CD4-positive, CD25-positive, alpha-beta regulatory T cell (primary cell): ENCODE measurements at regions not wholly inside any gene's neighbourhood (a gene's known extent, or its start where the extent isn't known, plus 50 kb on each side); places are given as distances from the start of the nearest gene placed in this dataset.
A peak's percentile ranks its signal among the peaks of the same experiment; 100 is the strongest.

ENCODE experiments used
- ATAC-seq, 2 donors: fragments of 150-1000 bp; cut with Tn5 transposase; one replicate each; pipeline ENCODE4 v1.10.0; 2021; ENCODE audit warnings: low read depth in 2 of 2, moderate number of reproducible peaks in 2 of 2, moderate library complexity in 1 of 2
- DNase-seq, 3 donors: peaks; one replicate each; pipeline versions ENCODE4 v3.0.0 to v3.0.0-alpha.2; 2012 to 2022; ENCODE audit warnings: mixed read lengths in 1 of 3
- H3K27ac ChIP-seq: one replicate; pipeline ENCODE4 v1.7.0; 2013; ENCODE audit warnings: mild to moderate bottlenecking, low read length; ENCODE audit not compliant: insufficient read depth, poor library complexity, severe bottlenecking
- H3K27me3 ChIP-seq: one replicate; pipeline ENCODE4 v1.7.0; 2013; ENCODE audit warnings: low read length; ENCODE audit not compliant: control insufficient read depth, insufficient read depth
- H3K36me3 ChIP-seq: one replicate; pipeline ENCODE4 v1.7.0; 2013; ENCODE audit warnings: mild to moderate bottlenecking, low read length, moderate library complexity; ENCODE audit not compliant: control insufficient read depth, insufficient read depth
- H3K4me1 ChIP-seq: 2 replicates; pipeline ENCODE4 v1.7.0; 2013; ENCODE audit warnings: mild to moderate bottlenecking, low read length; ENCODE audit not compliant: insufficient read depth, control insufficient read depth, poor library complexity, severe bottlenecking
- H3K4me3 ChIP-seq: one replicate; pipeline ENCODE4 v1.7.0; 2013; ENCODE audit warnings: low read depth, mild to moderate bottlenecking, low read length, moderate library complexity
- H3K9me3 ChIP-seq, 2 experiments: 1 replicate in 1 of 2; 2 replicates in 1 of 2; pipeline ENCODE4 v1.7.0; 2013; ENCODE audit warnings: low read length in 2 of 2, mild to moderate bottlenecking in 1 of 2, moderate library complexity in 1 of 2; ENCODE audit not compliant: control insufficient read depth in 2 of 2
- H3K27ac Mint-ChIP-seq, 3 donors: one replicate each; pipeline ENCODE4 v1.8.0; 2020 to 2022; ENCODE audit warnings: mild to moderate bottlenecking in 3 of 3, mixed read lengths in 3 of 3, moderate library complexity in 2 of 3
- H3K27me3 Mint-ChIP-seq: one replicate; pipeline ENCODE4 v1.8.0; 2022; ENCODE audit warnings: mild to moderate bottlenecking, mixed read lengths
- H3K36me3 Mint-ChIP-seq: one replicate; pipeline ENCODE4 v1.8.0; 2020; ENCODE audit warnings: mixed read lengths
- H3K4me1 Mint-ChIP-seq, 4 donors: one replicate each; pipeline ENCODE4 v1.8.0; 2020 to 2022; ENCODE audit warnings: mixed read lengths in 4 of 4, mild to moderate bottlenecking in 1 of 4
- H3K4me3 Mint-ChIP-seq, 4 donors: one replicate each; pipeline ENCODE4 v1.8.0; 2020 to 2022; ENCODE audit warnings: mild to moderate bottlenecking in 4 of 4, mixed read lengths in 4 of 4, moderate library complexity in 3 of 4
- H3K9me3 Mint-ChIP-seq, 7 donors: one replicate each; pipeline ENCODE4 v1.8.0; 2020 to 2022; ENCODE audit warnings: mixed read lengths in 7 of 7, mild to moderate bottlenecking in 3 of 7, moderate library complexity in 2 of 7

- Histone ChIP-seq H3K9me3 (no peaks in the 10 kb centered on the region), H3K27me3 (peaks cover 2% of the 10 kb centered on the region), H3K27ac (no peak overlapping the region), H3K4me3 (no peak overlapping the region), H3K36me3 (no peaks in the 10 kb centered on the region), H3K4me1 (no peaks in the 10 kb centered on the region)
- DNase-seq = no peak
- Mint-ChIP-seq H3K27ac (no peak overlapping the region), H3K36me3 (no peaks in the 10 kb centered on the region), H3K9me3 (no peaks in the 10 kb centered on the region), H3K27me3 (peaks cover 11% of the 10 kb centered on the region), H3K4me3 (no peak overlapping the region), H3K4me1 (peaks cover 0 to 2% (median 0%) of the 10 kb centered on the region in 4 donors)
- no peak for ATAC-seq
Observed at GRCh38 chr3:27923349-27924068, 201.4 kb upstream of the EOMES start.

GRCh38 chr3:27927882-27928281 lies 205.8 kb upstream of the EOMES start:
- H3K4me1 Mint-ChIP-seq = no peaks in the 10 kb centered on the region
- H3K27me3 Mint-ChIP-seq = peaks cover 4% of the 10 kb centered on the region
- Histone ChIP-seq H3K36me3 (no peaks in the 10 kb centered on the region), H3K9me3 (no peaks in the 10 kb centered on the region), H3K4me1 (no peaks in the 10 kb centered on the region), H3K27me3 (no peaks in the 10 kb centered on the region), H3K27ac (no peak overlapping the region), H3K4me3 (no peak overlapping the region)
- no peak for ATAC-seq
- no peak overlapping the region for H3K27ac Mint-ChIP-seq
- H3K36me3 Mint-ChIP-seq = peaks cover 3% of the 10 kb centered on the region
- no peak for DNase-seq
- peaks cover 0 to 4% (median 0%) of the 10 kb centered on the region in 7 donors for H3K9me3 Mint-ChIP-seq
- H3K4me3 Mint-ChIP-seq = no peak overlapping the region

- ATAC-seq = no peak
- no peak overlapping the region for H3K4me3 Mint-ChIP-seq
- no peaks in the 10 kb centered on the region for H3K36me3 ChIP-seq
- H3K36me3 Mint-ChIP-seq = peaks cover 3% of the 10 kb centered on the region
- H3K27me3 ChIP-seq = no peaks in the 10 kb centered on the region
- H3K4me1 ChIP-seq = no peaks in the 10 kb centered on the region
- H3K9me3 ChIP-seq = no peaks in the 10 kb centered on the region
- H3K4me1 Mint-ChIP-seq = no peaks in the 10 kb centered on the region
- H3K27me3 Mint-ChIP-seq = peaks cover 7% of the 10 kb centered on the region
- H3K27ac Mint-ChIP-seq = no peak overlapping the region
- no peak for DNase-seq
- H3K9me3 Mint-ChIP-seq = peaks cover 0 to 4% (median 0%) of the 10 kb centered on the region in 7 donors
- H3K27ac ChIP-seq = no peak overlapping the region
- no peak overlapping the region for H3K4me3 ChIP-seq
Observed at GRCh38 chr3:27930052-27930602, 208.0 kb upstream of the EOMES start.

GRCh38 chr3:27935492-27935891 lies 213.4 kb upstream of the EOMES start:
- H3K27me3 ChIP-seq = no peaks in the 10 kb centered on the region
- Mint-ChIP-seq H3K4me1 (peaks cover 0 to 7% (median 0%) of the 10 kb centered on the region in 4 donors), H3K27me3 (peaks cover 7% of the 10 kb centered on the region), H3K4me3 (no peak overlapping the region), H3K9me3 (peaks cover 0 to 4% (median 0%) of the 10 kb centered on the region in 7 donors), H3K36me3 (peaks cover 3% of the 10 kb centered on the region), H3K27ac (no peak overlapping the region)
- H3K9me3 ChIP-seq = no peaks in the 10 kb centered on the region
- no peaks in the 10 kb centered on the region for H3K4me1 ChIP-seq
- H3K36me3 ChIP-seq = no peaks in the 10 kb centered on the region
- H3K27ac ChIP-seq = no peak overlapping the region
- DNase-seq (no peak), ATAC-seq (no peak)
- H3K4me3 ChIP-seq = no peak overlapping the region

GRCh38 chr3:27939521-27939920 lies 217.4 kb upstream of the EOMES start:
- H3K4me3 Mint-ChIP-seq = no peak overlapping the region
- Histone ChIP-seq H3K9me3 (no peaks in the 10 kb centered on the region), H3K4me3 (no peak overlapping the region), H3K4me1 (no peaks in the 10 kb centered on the region), H3K36me3 (no peaks in the 10 kb centered on the region), H3K27me3 (no peaks in the 10 kb centered on the region), H3K27ac (no peak overlapping the region)
- H3K27me3 Mint-ChIP-seq = peaks cover 4% of the 10 kb centered on the region
- H3K27ac Mint-ChIP-seq = no peak overlapping the region
- no peak for DNase-seq
- ATAC-seq = no peak
- no peaks in the 10 kb centered on the region for H3K36me3 Mint-ChIP-seq
- no peaks in the 10 kb centered on the region for H3K9me3 Mint-ChIP-seq
- H3K4me1 Mint-ChIP-seq = peaks cover 0 to 9% (median 3%) of the 10 kb centered on the region in 4 donors

- Histone ChIP-seq H3K4me1 (no peaks in the 10 kb centered on the region), H3K27ac (no peak overlapping the region), H3K27me3 (no peaks in the 10 kb centered on the region), H3K36me3 (no peaks in the 10 kb centered on the region), H3K9me3 (no peaks in the 10 kb centered on the region), H3K4me3 (no peak overlapping the region)
- H3K27me3 Mint-ChIP-seq = peaks cover under 1% of the 10 kb centered on the region
- H3K9me3 Mint-ChIP-seq = no peaks in the 10 kb centered on the region
- H3K4me3 Mint-ChIP-seq = no peak overlapping the region
- H3K4me1 Mint-ChIP-seq = peaks cover 0 to 9% (median 5%) of the 10 kb centered on the region in 4 donors
- H3K36me3 Mint-ChIP-seq = no peaks in the 10 kb centered on the region
- DNase-seq = no peak
- ATAC-seq = no peak
- H3K27ac Mint-ChIP-seq = no peak overlapping the region
Observed at GRCh38 chr3:27939940-27940339, 217.8 kb upstream of the EOMES start.

GRCh38 chr3:27943106-27943505 lies 221.0 kb upstream of the EOMES start:
- peaks cover 0 to 2% (median 0%) of the 10 kb centered on the region in 7 donors for H3K9me3 Mint-ChIP-seq
- H3K36me3 Mint-ChIP-seq = no peaks in the 10 kb centered on the region
- Histone ChIP-seq H3K4me3 (no peak overlapping the region), H3K36me3 (no peaks in the 10 kb centered on the region), H3K9me3 (no peaks in the 10 kb centered on the region), H3K4me1 (no peaks in the 10 kb centered on the region), H3K27ac (no peak overlapping the region), H3K27me3 (no peaks in the 10 kb centered on the region)
- H3K27ac Mint-ChIP-seq = no peak overlapping the region
- H3K4me1 Mint-ChIP-seq = peaks cover 0 to 8% (median 2%) of the 10 kb centered on the region in 4 donors
- ATAC-seq (no peak), DNase-seq (peak in 1 of 3 donors; percentile 7)
- H3K27me3 Mint-ChIP-seq = no peaks in the 10 kb centered on the region
- no peak overlapping the region for H3K4me3 Mint-ChIP-seq

GRCh38 chr3:27945229-27945628 lies 223.1 kb upstream of the EOMES start:
- Mint-ChIP-seq H3K4me1 (peaks cover 0 to 8% (median 2%) of the 10 kb centered on the region in 4 donors), H3K4me3 (no peak overlapping the region), H3K27me3 (no peaks in the 10 kb centered on the region), H3K36me3 (no peaks in the 10 kb centered on the region), H3K27ac (no peak overlapping the region), H3K9me3 (peaks cover 0 to 8% (median 2%) of the 10 kb centered on the region in 7 donors)
- ATAC-seq (no peak), DNase-seq (no peak)
- H3K4me1 ChIP-seq = no peaks in the 10 kb centered on the region
- peaks cover 0 to 2% of the 10 kb centered on the region in 2 experiments for H3K9me3 ChIP-seq
- H3K36me3 ChIP-seq = no peaks in the 10 kb centered on the region
- no peaks in the 10 kb centered on the region for H3K27me3 ChIP-seq
- H3K27ac ChIP-seq = no peak overlapping the region
- H3K4me3 ChIP-seq = no peak overlapping the region
